Stimulated activated CD4-positive, alpha-beta T cell treated with anti-CD3 and anti-CD28 coated beads, Interleukin-15, amount 100 ng/mL, for 1 hour (primary cell): ENCODE measurements at regions not wholly inside any gene's neighbourhood (a gene's known extent, or its start where the extent isn't known, plus 50 kb on each side); places are given as distances from the start of the nearest gene placed in this dataset.
"Not testable (repeated sequence)": the region's sequence is repeated elsewhere in the genome, so short reads cannot be mapped to it uniquely, and the experiment has no call there.

Experiments used
- DNase-seq, 2 donors: peaks; one replicate each; pipeline ENCODE4 v3.0.0-alpha.2; 2020; ENCODE audit warnings: low read depth in 1 of 2, low spot score in 1 of 2

DNA sequence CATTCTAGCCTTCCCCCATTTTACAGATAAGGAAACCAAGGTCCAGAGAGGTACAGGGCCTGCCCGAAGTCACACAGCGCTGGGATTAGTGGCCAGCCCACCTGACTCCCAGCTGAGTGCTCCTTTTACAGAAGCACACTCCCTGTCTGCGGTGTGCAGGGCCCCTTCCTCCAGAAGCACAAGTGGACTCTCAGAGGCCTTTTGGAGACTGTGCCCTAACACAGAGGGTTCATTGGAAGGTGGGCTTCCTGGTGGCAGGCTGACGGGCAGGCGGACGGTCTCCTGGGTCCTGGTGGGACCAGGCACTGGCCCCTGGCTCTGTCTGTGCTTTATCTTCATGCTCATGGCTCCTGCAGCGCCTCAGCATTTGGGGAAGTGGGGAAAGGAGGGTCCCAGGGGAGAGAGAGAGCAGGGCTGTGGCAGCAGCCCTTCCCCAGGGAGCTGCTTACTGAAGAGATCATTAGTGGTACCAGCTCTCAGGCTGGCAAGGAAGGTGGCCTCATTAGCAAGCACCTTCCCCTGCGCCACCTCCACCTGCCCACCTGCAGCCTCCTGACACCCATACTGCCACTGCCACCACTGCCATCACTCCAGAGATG is 83.1 kb upstream of the GOLGA6L4 start:
- DNase-seq, result not testable (repeated sequence)

DNA sequence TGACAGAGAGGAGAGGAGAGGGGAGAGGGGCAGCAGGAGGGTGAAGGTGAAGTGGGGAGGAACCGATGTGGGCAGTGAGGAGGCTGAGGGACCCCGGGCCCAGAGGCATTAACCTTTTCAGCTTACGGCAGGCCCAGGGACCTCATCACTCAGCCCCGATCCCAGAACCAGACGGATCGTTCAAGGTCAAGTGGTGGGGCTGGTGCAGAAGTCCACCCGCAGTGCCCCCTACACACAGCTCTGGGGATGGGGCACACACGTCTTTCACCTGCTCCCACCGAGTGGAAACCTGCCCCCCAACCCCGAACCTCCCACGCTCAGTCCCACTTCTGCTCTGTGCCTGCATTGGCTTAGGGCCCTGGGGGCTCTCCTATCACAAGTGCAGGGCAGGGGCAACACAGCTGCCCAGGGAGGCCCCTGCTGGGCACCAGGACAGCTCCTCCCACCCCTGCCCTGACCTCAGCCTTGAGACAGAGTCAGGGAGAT is 81.9 kb upstream of the GOLGA6L4 start:
- DNase-seq, result not testable (repeated sequence)

GRCh38 chr15:84154314-84154713 is 81.3 kb upstream of the GOLGA6L4 start:
- not testable (repeated sequence) for DNase-seq

- DNase-seq, result not testable (repeated sequence)
Measured at GRCh38 chr15:84154787-84155186, 80.8 kb upstream of the GOLGA6L4 start.

GRCh38 chr15:84155792-84156587 is 79.6 kb upstream of the GOLGA6L4 start:
- DNase-seq, result not testable (repeated sequence)

- DNase-seq, result not testable (repeated sequence)
Measured at GRCh38 chr15:84156588-84156840, 79.1 kb upstream of the GOLGA6L4 start.

DNA sequence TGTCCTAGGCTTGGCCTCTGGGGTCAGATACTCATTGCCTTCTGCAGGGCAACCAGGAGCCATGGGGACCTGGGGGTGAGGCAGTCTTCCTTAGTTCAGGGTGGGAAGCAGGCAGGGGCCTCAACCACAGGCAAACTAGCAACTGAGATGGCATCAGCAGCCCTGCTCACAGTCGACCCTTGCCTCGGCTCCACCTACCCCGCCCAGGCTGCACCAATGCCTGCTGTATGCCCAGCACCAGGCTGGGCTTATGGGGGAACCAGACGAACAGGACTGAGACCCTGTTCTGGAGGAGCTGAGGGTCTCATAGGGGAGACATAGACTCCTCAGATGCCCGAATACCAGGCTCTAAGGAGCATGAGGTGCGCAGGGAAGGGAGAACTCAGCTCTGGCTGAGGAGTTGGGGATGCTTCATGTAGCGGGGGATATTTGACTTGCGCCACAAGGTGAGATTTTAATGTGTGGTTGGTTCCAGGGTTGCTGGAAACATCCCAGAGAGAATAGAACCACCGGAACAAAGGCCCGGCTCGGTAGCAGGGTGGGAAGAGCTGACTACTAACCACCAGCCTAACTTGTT is 78.4 kb upstream of the GOLGA6L4 start:
- not testable (repeated sequence) for DNase-seq

GRCh38 chr15:84157857-84158256 is 77.7 kb upstream of the GOLGA6L4 start:
- DNase-seq, result not testable (repeated sequence)

- not testable (repeated sequence) for DNase-seq
Measured at GRCh38 chr15:84159346-84160269, 76.0 kb upstream of the GOLGA6L4 start.

DNA sequence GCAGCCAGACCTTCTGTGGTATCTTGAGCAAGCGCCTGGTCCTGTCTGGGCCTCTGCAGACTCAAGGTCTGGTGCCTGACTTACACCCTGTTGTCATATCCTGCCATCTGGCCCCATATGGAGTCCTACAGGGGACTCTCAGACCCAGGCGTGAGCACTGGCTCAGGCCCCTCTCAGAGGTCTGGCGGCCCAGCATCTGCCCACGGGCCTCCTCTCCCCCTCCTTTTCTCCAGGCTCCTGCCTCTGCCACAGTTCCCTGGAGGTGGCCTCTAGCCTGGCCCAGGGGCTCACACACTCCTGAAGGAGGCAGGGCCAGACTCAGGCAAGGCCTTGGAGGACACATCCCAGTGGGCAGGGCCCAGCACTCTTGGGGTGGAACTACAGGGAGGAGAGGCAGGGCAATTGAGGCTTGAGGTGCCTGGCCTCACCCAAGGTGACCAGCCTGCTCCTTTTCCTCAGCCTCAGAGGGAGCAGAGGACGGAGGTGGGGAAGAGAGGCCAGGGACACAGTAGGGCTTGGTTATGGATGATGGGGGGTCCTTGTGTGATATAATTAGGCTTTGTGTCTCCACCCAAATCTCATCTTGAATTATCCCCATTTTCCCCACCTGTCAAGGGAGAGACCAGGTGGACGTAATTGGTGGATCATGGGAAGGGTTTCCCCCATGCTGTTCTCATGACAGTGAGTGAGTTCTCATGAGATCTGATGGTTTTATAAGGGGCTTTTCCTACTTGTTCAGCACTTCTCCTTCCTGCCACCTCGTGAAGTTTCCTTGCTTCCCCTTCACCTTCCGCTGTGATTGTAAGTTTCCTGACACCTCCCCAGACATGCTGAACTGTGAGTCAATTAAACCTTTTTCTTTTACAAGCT is 70.9 kb upstream of the GOLGA6L4 start:
- not testable (repeated sequence) for DNase-seq

- DNase-seq, result not testable (repeated sequence)
Measured at GRCh38 chr15:84170029-84170428, 65.5 kb upstream of the GOLGA6L4 start.

- not testable (repeated sequence) for DNase-seq
Measured at GRCh38 chr15:84173231-84173610, 62.4 kb upstream of the GOLGA6L4 start.
